H9 (cell line): ENCODE measurements at regions not wholly inside any gene's neighbourhood (a gene's known extent, or its start where the extent isn't known, plus 50 kb on each side); places are given as distances from the start of the nearest gene placed in this dataset.

Experiments used
- DNase-seq: peaks from one replicate; pipeline ENCODE4 v3.0.0-alpha.2; 2017
- H2AFZ ChIP-seq: one replicate; pipeline ENCODE4 v1.6.1; 2013; ENCODE audit warnings: mild to moderate bottlenecking, low read length, control low read depth, moderate library complexity
- H2AK5ac ChIP-seq: 2 replicates; pipeline ENCODE4 v1.6.1; 2013; ENCODE audit warnings: low read length, control low read depth, mixed read lengths; ENCODE audit not compliant: insufficient read length
- H2BK120ac ChIP-seq: one replicate; pipeline ENCODE4 v1.6.1; 2013; ENCODE audit warnings: low read depth, mild to moderate bottlenecking, low read length, control low read depth, inconsistent platforms; ENCODE audit not compliant: poor library complexity, severe bottlenecking
- H2BK12ac ChIP-seq: 2 replicates; pipeline ENCODE4 v1.6.1; 2013; ENCODE audit warnings: low read length, control low read depth, mixed read lengths, low read depth; ENCODE audit not compliant: insufficient read length
- H2BK15ac ChIP-seq: 2 replicates; pipeline ENCODE4 v1.6.1; 2013; ENCODE audit warnings: low read depth, low read length, control low read depth
- H2BK20ac ChIP-seq: one replicate; pipeline ENCODE4 v1.6.1; 2013; ENCODE audit warnings: low read depth, mild to moderate bottlenecking, low read length, control low read depth, inconsistent platforms; ENCODE audit not compliant: poor library complexity, severe bottlenecking
- H2BK5ac ChIP-seq: 2 replicates; pipeline ENCODE4 v1.6.1; 2013; ENCODE audit warnings: low read length, control low read depth, mixed read lengths; ENCODE audit not compliant: insufficient read length
- H3K14ac ChIP-seq: 2 replicates; pipeline ENCODE4 v1.6.1; 2013; ENCODE audit warnings: low read length, control low read depth; ENCODE audit not compliant: insufficient read depth
- H3K18ac ChIP-seq: 2 replicates; pipeline ENCODE4 v1.6.1; 2013; ENCODE audit warnings: low read depth, mild to moderate bottlenecking, mixed read lengths, low read length, control low read depth; ENCODE audit not compliant: insufficient read length
- H3K23ac ChIP-seq: 2 replicates; pipeline ENCODE4 v1.6.1; 2013; ENCODE audit warnings: low read length, control low read depth, mixed read lengths, low read depth; ENCODE audit not compliant: insufficient read length
- H3K23me2 ChIP-seq: 2 replicates; pipeline ENCODE4 v1.6.1; 2013; ENCODE audit warnings: low read depth, mild to moderate bottlenecking, mixed read lengths, low read length, control low read depth; ENCODE audit not compliant: insufficient read length, poor library complexity, severe bottlenecking
- H3K27ac ChIP-seq: 2 replicates; pipeline ENCODE4 v1.5.1; 2013; ENCODE audit warnings: low read length, control low read depth, mixed read lengths, low read depth; ENCODE audit not compliant: insufficient read length
- H3K27me3 ChIP-seq: 2 replicates; pipeline ENCODE4 v1.6.1; 2013; ENCODE audit warnings: low read length, control low read depth, inconsistent platforms; ENCODE audit not compliant: insufficient read depth
- H3K4ac ChIP-seq: 2 replicates; pipeline ENCODE4 v1.6.1; 2013; ENCODE audit warnings: low read depth, mild to moderate bottlenecking, control low read depth, inconsistent platforms, low read length, moderate library complexity
- H3K4me1 ChIP-seq: 2 replicates; pipeline ENCODE4 v1.6.1; 2013; ENCODE audit warnings: low read length, control low read depth, inconsistent platforms; ENCODE audit not compliant: insufficient read depth
- H3K4me2 ChIP-seq: 2 replicates; pipeline ENCODE4 v1.6.1; 2013; ENCODE audit warnings: low read length, control low read depth, mixed read lengths; ENCODE audit not compliant: insufficient read length, insufficient read depth
- H3K56ac ChIP-seq: 2 replicates; pipeline ENCODE4 v1.6.1; 2013; ENCODE audit warnings: low read depth, mild to moderate bottlenecking, mixed read lengths, low read length, control low read depth; ENCODE audit not compliant: insufficient read length
- H3K79me1 ChIP-seq: 2 replicates; pipeline ENCODE4 v1.6.1; 2013; ENCODE audit warnings: low read depth, mild to moderate bottlenecking, moderate library complexity, low read length, control low read depth, inconsistent platforms; ENCODE audit not compliant: insufficient read depth, poor library complexity, severe bottlenecking
- H3K79me2 ChIP-seq: 2 replicates; pipeline ENCODE4 v1.6.1; 2013; ENCODE audit warnings: low read length, control low read depth, inconsistent platforms; ENCODE audit not compliant: insufficient read depth
- H3K9ac ChIP-seq: 2 replicates; pipeline ENCODE4 v1.6.1; 2013; ENCODE audit warnings: low read length, control low read depth, mixed read lengths; ENCODE audit not compliant: insufficient read length; ENCODE audit errors: extremely low read depth
- H3K9me3 ChIP-seq: one replicate; pipeline ENCODE4 v1.6.1; 2013; ENCODE audit warnings: low read depth, low read length, inconsistent platforms; ENCODE audit not compliant: control insufficient read depth
- H3T11ph ChIP-seq: one replicate; pipeline ENCODE4 v1.6.1; 2013; ENCODE audit warnings: mild to moderate bottlenecking, low read length, control low read depth, inconsistent platforms
- H4K20me1 ChIP-seq: one replicate; pipeline ENCODE4 v1.6.1; 2013; ENCODE audit not compliant: control insufficient read depth, insufficient read length, insufficient read depth
- H4K5ac ChIP-seq: 2 replicates; pipeline ENCODE4 v1.6.1; 2013; ENCODE audit warnings: low read depth, mild to moderate bottlenecking, mixed read lengths, low read length, control low read depth; ENCODE audit not compliant: insufficient read length
- H4K8ac ChIP-seq: replicated peaks from 2 replicates; pipeline ENCODE4 v1.6.1; 2013; ENCODE audit warnings: low read length, control low read depth, mixed read lengths, low read depth; ENCODE audit not compliant: insufficient read length
- H4K91ac ChIP-seq: 2 replicates; pipeline ENCODE4 v1.6.1; 2013; ENCODE audit warnings: low read depth, mild to moderate bottlenecking, moderate library complexity, mixed read lengths, low read length, control low read depth; ENCODE audit not compliant: insufficient read length
- H3K27ac Mint-ChIP-seq, 3 experiments: 2 replicates in 2 of 3; 3 replicates in 1 of 3; pipeline ENCODE4 v1.8.0; 2020 to 2021; ENCODE audit warnings: mixed read lengths in 3 of 3, mild to moderate bottlenecking in 1 of 3, moderate library complexity in 1 of 3
- H3K27me3 Mint-ChIP-seq: 2 replicates; pipeline ENCODE4 v1.8.0; 2021; ENCODE audit warnings: low read depth, mild to moderate bottlenecking, moderate library complexity, mixed read lengths
- H3K36me3 Mint-ChIP-seq, 3 experiments: 2 replicates in 2 of 3; 3 replicates in 1 of 3; pipeline ENCODE4 v1.8.0; 2020 to 2021; ENCODE audit warnings: low read depth in 3 of 3, mixed read lengths in 3 of 3; ENCODE audit not compliant: insufficient read depth in 1 of 3
- H3K4me1 Mint-ChIP-seq, 2 experiments: 2 replicates each; pipeline ENCODE4 v1.8.0; 2020; ENCODE audit warnings: mixed read lengths in 2 of 2
- H3K4me3 Mint-ChIP-seq, 2 experiments: 2 replicates in 1 of 2; 3 replicates in 1 of 2; pipeline ENCODE4 v1.8.0; 2020 to 2021; ENCODE audit warnings: mild to moderate bottlenecking in 2 of 2, mixed read lengths in 2 of 2, moderate library complexity in 1 of 2
- H3K9me3 Mint-ChIP-seq, 2 experiments: 2 replicates in 1 of 2; 3 replicates in 1 of 2; pipeline ENCODE4 v1.8.0; 2020; ENCODE audit warnings: mild to moderate bottlenecking in 2 of 2, mixed read lengths in 2 of 2, moderate library complexity in 1 of 2
- CTCF ChIP-seq: fragments of 200-600 bp; sonication (generic); conservative IDR thresholded peaks from 3 replicates; pipeline ENCODE4 v1.8.0; 2021; ENCODE audit warnings: antibody characterized with exemption, mild to moderate bottlenecking
- WGBS: extraction: QIAGEN DNeasy Blood & Tissue Kit; methylation state at CpG from one replicate; pipeline ENCODE4 v1.1.7; 2013; ENCODE audit warnings: missing lambda C conversion rate, low lambda C conversion rate, mixed read lengths; ENCODE audit not compliant: insufficient read length; ENCODE audit errors: extremely low coverage; 5-methylcytosine and 5-hydroxymethylcytosine counted together

GRCh38 chr14:98714626-98715425 is 557.2 kb downstream of the BCL11B start:
- Histone ChIP-seq H3K27me3 (no peaks in the 10 kb centered on the region; the same call in 1 of the 2 replicates), H2AFZ (no peak overlapping the region), H4K91ac (no peak overlapping the region), H3K9me3 (no peaks in the 10 kb centered on the region), H2BK120ac (no peak overlapping the region), H3K4me1 (no peaks in the 10 kb centered on the region), H3K18ac (no peak overlapping the region), H4K8ac (no peak overlapping the region), H4K5ac (no peak overlapping the region), H2BK5ac (no peak overlapping the region), H3K4ac (no peak overlapping the region), H4K20me1 (no peaks in the 10 kb centered on the region), H3K56ac (no peak overlapping the region), H2AK5ac (no peak overlapping the region), H3T11ph (no peak overlapping the region), H3K23ac (no peak overlapping the region), H3K27ac (no peak overlapping the region), H3K79me1 (no peaks in the 10 kb centered on the region), H3K79me2 (no peaks in the 10 kb centered on the region), H3K4me2 (no peak overlapping the region), H3K9ac (no peak overlapping the region), H3K23me2 (no peaks in the 10 kb centered on the region), H3K14ac (no peak overlapping the region), H2BK15ac (no peak overlapping the region), H2BK12ac (no peak overlapping the region), H2BK20ac (no peak overlapping the region)
- no peaks in the 10 kb centered on the region; a peak in 2 of 7 replicates for H3K36me3 Mint-ChIP-seq
- H3K4me1 Mint-ChIP-seq, result peaks cover 5 to 8% of the 10 kb centered on the region in 2 experiments; a peak in 3 of 4 replicates
- DNase-seq, result no peak
- WGBS, result no CpG with 5 or more reads among the region's 8 CpGs
- H3K27ac Mint-ChIP-seq, result no peak overlapping the region
- no peaks in the 10 kb centered on the region for H3K9me3 Mint-ChIP-seq
- peaks cover 8% of the 10 kb centered on the region for H3K27me3 Mint-ChIP-seq
- H3K4me3 Mint-ChIP-seq, result no peak overlapping the region
- no peak for TF ChIP-seq CTCF
